ENCODE measurements at regions not wholly inside any gene's neighbourhood (a gene's known extent, or its start where the extent isn't known, plus 50 kb on each side); places are given as distances from the start of the nearest gene placed in this dataset.

GRCh38 chrX:117458243-117458968, 658.2 kb downstream of the KLHL13 start:
- ChIA-PET POLR2A (no interaction called here), CTCF (no interaction called here)
- no peak overlapping the region for H3K4me3 Mint-ChIP-seq
- ATAC-seq (no peak), DNase-seq (no peak)
- H3K4me1 Mint-ChIP-seq (ENCODE audit: low read depth): no peaks in the 10 kb centered on the region
- intact Hi-C loops (cut with micrococcal nuclease): no loop called here
- no peaks in the 10 kb centered on the region for H3K36me3 Mint-ChIP-seq (ENCODE audit: low read depth)
- TF ChIP-seq CTCF (IDR thresholded peaks at IDR 0.05): no peak
- no peak overlapping the region for H3K27ac Mint-ChIP-seq
- peaks cover 3% of the 10 kb centered on the region for H3K9me3 Mint-ChIP-seq
- no peaks in the 10 kb centered on the region for H3K27me3 Mint-ChIP-seq

GRCh38 chrX:117455787-117456186, 660.8 kb downstream of the KLHL13 start:
- Mint-ChIP-seq H3K4me3 (no peak overlapping the region), H3K36me3 (ENCODE audit: low read depth) (no peaks in the 10 kb centered on the region), H3K9me3 (no peaks in the 10 kb centered on the region), H3K27ac (no peak overlapping the region), H3K4me1 (ENCODE audit: low read depth) (no peaks in the 10 kb centered on the region), H3K27me3 (no peaks in the 10 kb centered on the region)
- DNase-seq: no peak
- no peak for ATAC-seq
- TF ChIP-seq CTCF (IDR thresholded peaks at IDR 0.05): no peak
- intact Hi-C loops (cut with micrococcal nuclease): no loop called here
- ChIA-PET CTCF (no interaction called here), POLR2A (no interaction called here)

- CTCF ChIA-PET: no interaction called here
- Mint-ChIP-seq H3K4me1 (ENCODE audit: low read depth) (no peaks in the 10 kb centered on the region), H3K4me3 (no peak overlapping the region), H3K9me3 (no peaks in the 10 kb centered on the region), H3K36me3 (ENCODE audit: low read depth) (no peaks in the 10 kb centered on the region), H3K27ac (no peak overlapping the region), H3K27me3 (no peaks in the 10 kb centered on the region)
- TF ChIP-seq CTCF (IDR thresholded peaks at IDR 0.05): no peak
- intact Hi-C loops (cut with micrococcal nuclease): no loop called here
- POLR2A ChIA-PET: no interaction called here
- no peak for ATAC-seq
- DNase-seq: no peak
These were observed 687.1 kb downstream of the KLHL13 start for GRCh38 chrX:117429501-117429900.

- intact Hi-C loops (cut with micrococcal nuclease): no loop called here
- ChIA-PET CTCF (no interaction called here), POLR2A (no interaction called here)
- Mint-ChIP-seq H3K4me3 (no peak overlapping the region), H3K4me1 (ENCODE audit: low read depth) (no peaks in the 10 kb centered on the region), H3K36me3 (ENCODE audit: low read depth) (no peaks in the 10 kb centered on the region), H3K27ac (no peak overlapping the region), H3K27me3 (no peaks in the 10 kb centered on the region), H3K9me3 (no peaks in the 10 kb centered on the region)
- ATAC-seq (no peak), DNase-seq (no peak)
- TF ChIP-seq CTCF (IDR thresholded peaks at IDR 0.05): no peak
These were observed 709.0 kb downstream of the KLHL13 start for GRCh38 chrX:117407449-117408150.

GRCh38 chrX:117400839-117401238, 715.8 kb downstream of the KLHL13 start:
- DNase-seq (no peak), ATAC-seq (no peak)
- TF ChIP-seq CTCF (IDR thresholded peaks at IDR 0.05): no peak
- intact Hi-C loops (cut with micrococcal nuclease): no loop called here
- no peak overlapping the region for H3K27ac Mint-ChIP-seq
- H3K4me3 Mint-ChIP-seq: no peak overlapping the region
- ChIA-PET POLR2A (no interaction called here), CTCF (no interaction called here)
- no peaks in the 10 kb centered on the region for H3K27me3 Mint-ChIP-seq
- H3K9me3 Mint-ChIP-seq: no peaks in the 10 kb centered on the region
- no peaks in the 10 kb centered on the region for H3K4me1 Mint-ChIP-seq (ENCODE audit: low read depth)
- H3K36me3 Mint-ChIP-seq (ENCODE audit: low read depth): no peaks in the 10 kb centered on the region

All from activated CD8-positive, alpha-beta T cell treated with anti-CD3 and anti-CD28 coated beads for 36 hours (primary cell).